ENCODE measurements at regions not wholly inside any gene's neighbourhood (a gene's known extent, or its start where the extent isn't known, plus 50 kb on each side); places are given as distances from the start of the nearest gene placed in this dataset.

GRCh38 chr11:43123443-43123842 lies 188.4 kb upstream of the API5 start:
- no peaks in the 10 kb centered on the region for H3K4me1 ChIP-seq
- no peak for TF ChIP-seq CTCF (IDR thresholded peaks at IDR 0.05)
- H2AFZ ChIP-seq = no peak overlapping the region
- H3K4me3 ChIP-seq (ENCODE audit: low read depth, low read length) = no peak overlapping the region
- no peaks in the 10 kb centered on the region for H3K79me2 ChIP-seq
- H3K4me2 ChIP-seq (ENCODE audit: low read length) = no peak overlapping the region
- no peaks in the 10 kb centered on the region for H3K9me3 ChIP-seq (ENCODE audit: control insufficient read depth, low read length)
- no peaks in the 10 kb centered on the region for H3K36me3 ChIP-seq (ENCODE audit: control insufficient read depth, insufficient read depth, low read length)
- no peaks in the 10 kb centered on the region for H3K27me3 ChIP-seq (ENCODE audit: control insufficient read depth, insufficient read depth, low read length)
- no peak overlapping the region for H3K9ac ChIP-seq
- no peak overlapping the region for H3K27ac ChIP-seq

GRCh38 chr11:43124272-43124935 lies 187.4 kb upstream of the API5 start:
- no peaks in the 10 kb centered on the region for H3K9me3 ChIP-seq (ENCODE audit: control insufficient read depth, low read length)
- H3K79me2 ChIP-seq = no peaks in the 10 kb centered on the region
- no peaks in the 10 kb centered on the region for H3K36me3 ChIP-seq (ENCODE audit: control insufficient read depth, insufficient read depth, low read length)
- no peaks in the 10 kb centered on the region for H3K4me1 ChIP-seq
- no peak overlapping the region for H3K4me3 ChIP-seq (ENCODE audit: low read depth, low read length)
- no peak overlapping the region for H3K4me2 ChIP-seq (ENCODE audit: low read length)
- no peak overlapping the region for H3K9ac ChIP-seq
- no peaks in the 10 kb centered on the region for H3K27me3 ChIP-seq (ENCODE audit: control insufficient read depth, insufficient read depth, low read length)
- H3K27ac ChIP-seq = no peak overlapping the region
- H2AFZ ChIP-seq = no peak overlapping the region
- TF ChIP-seq CTCF (IDR thresholded peaks at IDR 0.05) = no peak

- H3K9me3 ChIP-seq (ENCODE audit: control insufficient read depth, low read length) = no peaks in the 10 kb centered on the region
- H3K4me1 ChIP-seq = no peaks in the 10 kb centered on the region
- H2AFZ ChIP-seq = no peak overlapping the region
- TF ChIP-seq CTCF (IDR thresholded peaks at IDR 0.05) = no peak
- no peaks in the 10 kb centered on the region for H3K36me3 ChIP-seq (ENCODE audit: control insufficient read depth, insufficient read depth, low read length)
- H3K79me2 ChIP-seq = no peaks in the 10 kb centered on the region
- no peak overlapping the region for H3K9ac ChIP-seq
- no peak overlapping the region for H3K27ac ChIP-seq
- no peaks in the 10 kb centered on the region for H3K27me3 ChIP-seq (ENCODE audit: control insufficient read depth, insufficient read depth, low read length)
- H3K4me3 ChIP-seq (ENCODE audit: low read depth, low read length) = no peak overlapping the region
- no peak overlapping the region for H3K4me2 ChIP-seq (ENCODE audit: low read length)
Measured at GRCh38 chr11:43129329-43129728, 182.5 kb upstream of the API5 start.

- no peaks in the 10 kb centered on the region for H3K79me2 ChIP-seq
- H3K9me3 ChIP-seq (ENCODE audit: control insufficient read depth, low read length) = no peaks in the 10 kb centered on the region
- no peaks in the 10 kb centered on the region for H3K4me1 ChIP-seq
- TF ChIP-seq CTCF (IDR thresholded peaks at IDR 0.05) = no peak
- H3K36me3 ChIP-seq (ENCODE audit: control insufficient read depth, insufficient read depth, low read length) = no peaks in the 10 kb centered on the region
- H3K9ac ChIP-seq = no peak overlapping the region
- no peak overlapping the region for H2AFZ ChIP-seq
- H3K4me3 ChIP-seq (ENCODE audit: low read depth, low read length) = no peak overlapping the region
- H3K27ac ChIP-seq = no peak overlapping the region
- no peak overlapping the region for H3K4me2 ChIP-seq (ENCODE audit: low read length)
- H3K27me3 ChIP-seq (ENCODE audit: control insufficient read depth, insufficient read depth, low read length) = no peaks in the 10 kb centered on the region
Measured at GRCh38 chr11:43130616-43131015, 181.2 kb upstream of the API5 start.

- no peak overlapping the region for H3K4me3 ChIP-seq (ENCODE audit: low read depth, low read length)
- H3K27ac ChIP-seq = no peak overlapping the region
- H3K36me3 ChIP-seq (ENCODE audit: control insufficient read depth, insufficient read depth, low read length) = no peaks in the 10 kb centered on the region
- no peaks in the 10 kb centered on the region for H3K9me3 ChIP-seq (ENCODE audit: control insufficient read depth, low read length)
- H3K9ac ChIP-seq = no peak overlapping the region
- no peaks in the 10 kb centered on the region for H3K4me1 ChIP-seq
- TF ChIP-seq CTCF (IDR thresholded peaks at IDR 0.05) = no peak
- H2AFZ ChIP-seq = no peak overlapping the region
- H3K79me2 ChIP-seq = no peaks in the 10 kb centered on the region
- no peak overlapping the region for H3K4me2 ChIP-seq (ENCODE audit: low read length)
- no peaks in the 10 kb centered on the region for H3K27me3 ChIP-seq (ENCODE audit: control insufficient read depth, insufficient read depth, low read length)
Measured at GRCh38 chr11:43135966-43136534, 175.7 kb upstream of the API5 start.

All from parathyroid adenoma (tissue), 2 donors.